ENCODE measurements at regions not wholly inside any gene's neighbourhood (a gene's known extent, or its start where the extent isn't known, plus 50 kb on each side); places are given as distances from the start of the nearest gene placed in this dataset.

DNA sequence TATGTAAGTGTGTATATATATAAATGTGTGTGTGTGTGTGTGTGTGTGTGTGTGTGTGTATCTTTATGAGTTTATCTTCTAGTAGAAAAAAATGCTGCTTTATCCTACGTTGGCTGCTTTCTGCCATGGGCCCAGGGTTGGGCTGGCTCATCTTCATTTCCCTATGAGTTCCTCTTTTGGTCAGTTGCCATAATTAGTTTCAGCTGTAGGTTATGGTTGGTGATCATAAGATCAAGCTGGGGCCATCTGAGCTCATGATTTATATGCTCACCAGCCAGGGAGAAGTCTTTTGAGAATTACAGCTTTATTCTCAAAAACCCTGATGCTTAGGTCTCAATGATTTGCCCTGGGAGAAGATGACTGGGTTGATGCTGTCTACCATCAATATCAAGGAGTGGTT, 775.8 kb upstream of the ARPP21 start:
- Histone ChIP-seq H3K36me3 (no peaks in the 10 kb centered on the region), H3K27ac (no peak overlapping the region), H3K27me3 (no peaks in the 10 kb centered on the region), H3K9me3 (ENCODE audit: low read depth) (no peaks in the 10 kb centered on the region), H3K4me1 (ENCODE audit: low read depth) (peaks cover 5% of the 10 kb centered on the region), H3K4me3 (no peak overlapping the region)
- DNase-seq (ENCODE audit: low read depth in 1 of 2, low spot score in 1 of 2): no peak
- TF ChIP-seq CTCF (IDR thresholded peaks at IDR 0.05; ENCODE audit: low read depth, low read length): no peak

GRCh38 chr3:34864011-34864410, 775.3 kb upstream of the ARPP21 start:
- DNase-seq (ENCODE audit: low read depth in 1 of 2, low spot score in 1 of 2): peak in 1 of 2 donors; percentile 5
- TF ChIP-seq CTCF (IDR thresholded peaks at IDR 0.05; ENCODE audit: low read depth, low read length): no peak
- Histone ChIP-seq H3K27me3 (no peaks in the 10 kb centered on the region), H3K4me1 (ENCODE audit: low read depth) (peaks cover 5% of the 10 kb centered on the region), H3K4me3 (no peak overlapping the region), H3K27ac (no peak overlapping the region), H3K36me3 (no peaks in the 10 kb centered on the region), H3K9me3 (ENCODE audit: low read depth) (no peaks in the 10 kb centered on the region)

- H3K4me1 ChIP-seq (ENCODE audit: low read depth): peaks cover 5% of the 10 kb centered on the region
- no peaks in the 10 kb centered on the region for H3K9me3 ChIP-seq (ENCODE audit: low read depth)
- TF ChIP-seq CTCF (IDR thresholded peaks at IDR 0.05; ENCODE audit: low read depth, low read length): no peak
- DNase-seq (ENCODE audit: low read depth in 1 of 2, low spot score in 1 of 2): no peak
- no peaks in the 10 kb centered on the region for H3K36me3 ChIP-seq
- H3K4me3 ChIP-seq: no peak overlapping the region
- H3K27ac ChIP-seq: no peak overlapping the region
- H3K27me3 ChIP-seq: no peaks in the 10 kb centered on the region
Observed at GRCh38 chr3:34865346-34865745, 774.0 kb upstream of the ARPP21 start.

DNA sequence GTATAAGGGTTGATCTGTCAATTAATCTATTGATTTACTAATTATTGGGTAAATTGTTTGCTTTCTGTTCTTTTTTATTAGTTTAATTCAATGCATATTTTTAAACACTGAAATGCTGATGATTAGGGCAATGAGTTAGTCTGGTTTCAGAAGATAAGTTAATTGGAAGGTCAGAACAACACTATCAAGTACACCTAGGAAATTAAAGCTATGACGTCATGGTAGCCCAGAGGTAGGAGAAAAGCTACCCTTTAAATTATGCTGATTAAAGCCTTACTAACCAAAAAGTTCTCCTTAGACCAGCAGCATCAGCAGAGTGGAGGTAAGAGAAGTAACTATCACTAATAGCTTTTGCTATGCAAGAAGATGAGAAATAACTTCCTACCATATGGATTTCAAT, 770.4 kb upstream of the ARPP21 start:
- DNase-seq (ENCODE audit: low read depth in 1 of 2, low spot score in 1 of 2): no peak
- no peak for TF ChIP-seq CTCF (IDR thresholded peaks at IDR 0.05; ENCODE audit: low read depth, low read length)
- no peaks in the 10 kb centered on the region for H3K27me3 ChIP-seq
- H3K9me3 ChIP-seq (ENCODE audit: low read depth): no peaks in the 10 kb centered on the region
- H3K4me3 ChIP-seq: no peak overlapping the region
- no peaks in the 10 kb centered on the region for H3K36me3 ChIP-seq
- H3K27ac ChIP-seq: no peak overlapping the region
- H3K4me1 ChIP-seq (ENCODE audit: low read depth): no peaks in the 10 kb centered on the region

DNA sequence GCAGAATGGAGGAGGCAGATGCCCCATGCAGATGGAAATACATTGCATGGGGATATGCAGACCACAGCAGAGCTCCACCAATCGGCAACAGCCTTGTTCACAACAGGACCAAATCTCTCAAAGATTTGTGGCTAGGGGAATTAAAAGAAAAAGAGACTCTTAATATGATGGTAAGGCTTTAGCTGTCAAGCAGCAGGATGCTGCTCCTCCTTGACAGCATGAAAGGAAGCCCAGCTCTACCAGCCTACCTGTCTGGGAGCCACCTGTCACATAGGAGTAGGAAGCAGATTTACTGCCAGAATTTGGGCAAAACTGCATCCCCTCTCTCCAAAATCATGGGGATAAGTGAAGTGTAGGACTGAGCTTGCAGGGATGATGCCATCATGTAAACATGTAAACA, 769.6 kb upstream of the ARPP21 start:
- Histone ChIP-seq H3K4me1 (ENCODE audit: low read depth) (no peaks in the 10 kb centered on the region), H3K4me3 (no peak overlapping the region), H3K9me3 (ENCODE audit: low read depth) (no peaks in the 10 kb centered on the region), H3K27me3 (no peaks in the 10 kb centered on the region), H3K36me3 (no peaks in the 10 kb centered on the region), H3K27ac (no peak overlapping the region)
- no peak for TF ChIP-seq CTCF (IDR thresholded peaks at IDR 0.05; ENCODE audit: low read depth, low read length)
- DNase-seq (ENCODE audit: low read depth in 1 of 2, low spot score in 1 of 2): no peak

GRCh38 chr3:34872406-34872805, 766.9 kb upstream of the ARPP21 start:
- DNase-seq (ENCODE audit: low read depth in 1 of 2, low spot score in 1 of 2): no peak
- Histone ChIP-seq H3K4me3 (no peak overlapping the region), H3K36me3 (no peaks in the 10 kb centered on the region), H3K27ac (no peak overlapping the region), H3K4me1 (ENCODE audit: low read depth) (no peaks in the 10 kb centered on the region), H3K27me3 (no peaks in the 10 kb centered on the region), H3K9me3 (ENCODE audit: low read depth) (no peaks in the 10 kb centered on the region)
- TF ChIP-seq CTCF (IDR thresholded peaks at IDR 0.05; ENCODE audit: low read depth, low read length): no peak

Data from cardiac muscle cell (in vitro differentiated cells and primary cell).